HG03175 (cell line): ENCODE measurements at regions not wholly inside any gene's neighbourhood (a gene's known extent, or its start where the extent isn't known, plus 50 kb on each side); places are given as distances from the start of the nearest gene placed in this dataset.

Source experiments
- ATAC-seq: cut with Tn5 transposase; IDR thresholded peaks from one replicate; pipeline ENCODE4 v1.9.1; 2021; ENCODE audit warnings: mild to moderate bottlenecking, moderate library complexity; ENCODE audit not compliant: unreplicated experiment

DNA sequence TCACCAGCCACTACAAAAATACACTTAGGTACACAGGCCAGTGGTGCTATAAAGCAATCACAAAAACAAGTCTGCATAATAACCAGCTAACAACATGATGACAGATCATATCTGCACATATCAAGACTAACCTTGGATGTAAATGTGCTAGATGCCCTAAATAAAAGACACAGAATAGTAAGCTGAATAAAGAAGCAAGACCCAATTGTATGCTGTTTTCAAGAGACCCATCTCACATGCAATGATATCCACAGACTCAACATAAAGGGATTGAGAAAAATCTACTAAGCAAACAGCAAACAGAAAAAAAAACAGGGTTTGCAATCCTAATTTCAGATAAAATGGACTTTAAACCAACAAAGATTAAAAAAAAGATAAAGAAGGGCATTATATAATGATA is 505.4 kb upstream of the FZD8 start:
- ATAC-seq, result no peak

DNA sequence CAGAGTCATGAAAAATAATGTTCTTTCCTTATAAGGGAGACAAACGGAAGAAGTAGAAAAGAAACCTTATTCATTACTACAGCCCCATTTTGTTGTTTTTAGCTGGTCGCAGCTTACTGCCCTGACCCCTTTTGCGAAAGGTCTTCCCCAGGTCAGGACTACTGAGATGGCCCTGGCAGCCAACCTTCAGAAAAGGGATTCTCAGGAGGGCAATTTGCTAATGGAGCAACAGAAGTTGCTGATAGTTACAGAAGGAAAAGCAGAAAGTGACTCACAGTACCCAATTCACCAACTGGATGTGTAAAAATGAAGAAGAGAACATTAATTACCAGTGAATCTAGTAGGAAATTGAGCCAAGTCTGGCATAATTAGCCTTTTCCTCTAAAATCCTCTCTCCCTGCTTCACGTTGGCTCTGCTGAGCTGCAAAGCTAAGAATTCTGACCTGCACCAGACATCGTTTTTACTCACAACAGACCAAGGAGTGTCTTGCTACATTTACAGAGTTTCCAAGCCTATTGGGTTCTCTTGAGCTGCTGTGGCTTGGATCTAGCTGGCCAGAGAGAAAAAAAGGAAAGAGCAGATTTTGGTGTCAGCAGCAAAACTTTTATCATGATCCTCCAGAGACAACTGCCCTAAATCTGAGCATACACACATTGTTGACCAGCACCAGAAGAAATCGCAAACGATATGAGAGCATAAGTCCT is 499.9 kb upstream of the FZD8 start:
- ATAC-seq, result no peak

DNA sequence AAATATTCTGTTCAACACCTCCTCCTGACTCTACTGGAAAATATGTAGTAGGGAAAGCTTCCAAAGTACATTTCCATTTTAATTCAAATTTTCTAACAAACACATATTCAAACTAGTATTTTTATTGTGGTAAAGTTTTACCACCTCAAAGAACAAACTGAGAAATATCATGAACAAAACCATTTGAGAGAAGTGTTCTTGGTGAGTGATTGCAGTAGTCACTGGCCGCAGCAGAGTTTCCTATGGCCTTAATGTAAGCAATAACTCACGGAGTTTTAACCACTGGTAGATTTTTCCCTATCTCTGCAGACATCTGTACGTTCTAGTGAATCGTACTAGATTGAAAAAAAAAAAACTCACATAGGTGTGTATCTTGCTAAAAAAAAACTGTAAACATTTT is 487.0 kb upstream of the FZD8 start:
- ATAC-seq, result no peak

GRCh38 chr10:36126076-36126475 is 484.0 kb upstream of the FZD8 start:
- ATAC-seq, result no peak

DNA sequence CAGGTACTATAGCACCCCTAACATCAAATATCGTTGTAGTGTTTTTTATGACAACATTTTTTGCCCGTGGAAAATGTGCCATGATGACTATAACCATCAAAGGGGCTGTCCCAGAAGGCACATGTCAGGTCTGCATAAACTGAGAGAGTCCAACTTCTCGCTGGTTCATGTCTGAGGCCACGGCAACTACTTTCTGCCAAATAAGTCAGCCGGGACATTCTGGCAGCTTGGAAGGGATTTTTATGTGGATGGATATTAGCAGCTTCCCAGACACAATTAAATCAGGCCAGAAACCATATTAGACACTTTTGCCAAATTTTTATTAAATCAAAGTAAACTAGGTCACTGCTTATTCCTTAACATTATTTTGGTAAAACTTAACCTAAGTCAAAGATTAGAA is 477.4 kb upstream of the FZD8 start:
- no peak for ATAC-seq

GRCh38 chr10:36118314-36118713 is 476.2 kb upstream of the FZD8 start:
- ATAC-seq, result no peak

DNA sequence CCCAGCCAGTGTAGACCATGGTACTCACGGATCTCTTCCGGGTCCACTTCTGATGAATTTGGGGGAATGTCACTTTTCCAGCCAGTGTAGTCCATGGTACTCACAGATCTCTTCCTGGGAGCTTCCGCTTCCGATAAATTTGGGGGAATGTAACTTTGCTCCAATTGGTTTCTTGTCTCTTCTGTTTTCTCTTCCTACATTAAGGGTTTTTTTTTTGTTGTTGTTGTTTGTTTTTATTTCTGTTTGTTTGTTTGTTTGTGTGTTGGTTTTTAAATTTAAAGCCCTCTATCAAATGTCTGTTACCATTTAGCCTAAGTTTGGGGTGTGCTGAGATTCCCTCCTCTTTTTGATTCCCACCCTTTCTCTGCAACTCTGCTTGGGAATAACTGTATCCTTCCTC is 475.8 kb upstream of the FZD8 start:
- ATAC-seq, result no peak

GRCh38 chr10:36117231-36117630 is 475.1 kb upstream of the FZD8 start:
- ATAC-seq, result no peak

DNA sequence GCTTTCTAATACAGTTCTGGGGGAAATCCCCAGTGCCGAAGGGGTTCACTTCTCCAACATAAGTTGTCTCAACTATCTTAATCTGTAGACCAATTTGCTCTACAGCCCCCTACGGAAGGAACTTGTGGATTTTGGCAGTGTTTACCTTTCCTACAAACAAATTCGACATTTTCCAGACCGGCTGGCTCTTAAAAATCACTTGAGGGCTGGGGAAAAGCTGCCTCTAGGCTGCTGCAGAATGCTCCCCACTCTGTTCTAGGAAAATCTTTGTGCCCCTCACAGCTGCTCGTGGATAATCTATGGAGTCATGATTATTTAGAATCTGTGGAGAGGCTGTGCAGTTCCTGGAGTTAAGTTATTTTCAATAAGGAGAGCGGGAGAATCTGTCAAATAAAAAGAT is 474.6 kb upstream of the FZD8 start:
- no peak for ATAC-seq

DNA sequence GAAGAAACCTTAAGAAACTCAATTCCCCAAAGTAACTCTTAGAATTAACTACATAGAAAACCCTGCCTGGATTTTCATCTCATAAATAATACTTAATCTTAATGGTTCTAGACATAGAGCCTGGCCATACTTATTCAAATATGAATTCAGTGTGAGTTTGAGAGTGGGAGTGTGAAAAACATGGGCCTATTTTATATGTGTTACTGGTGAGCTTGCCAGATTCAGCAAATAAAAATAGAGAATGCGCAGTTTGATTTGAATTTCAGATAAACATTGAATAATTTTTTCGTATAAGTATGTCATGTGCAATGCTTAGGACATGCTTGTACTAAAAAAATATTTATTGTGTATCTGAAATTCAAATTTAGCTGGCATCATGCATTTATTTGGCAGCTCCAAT is 473.9 kb upstream of the FZD8 start:
- ATAC-seq, result no peak

- ATAC-seq, result no peak
These were observed 473.3 kb upstream of the FZD8 start for GRCh38 chr10:36115364-36115763.

- no peak for ATAC-seq
These were observed 472.8 kb upstream of the FZD8 start for GRCh38 chr10:36114913-36115312.

DNA sequence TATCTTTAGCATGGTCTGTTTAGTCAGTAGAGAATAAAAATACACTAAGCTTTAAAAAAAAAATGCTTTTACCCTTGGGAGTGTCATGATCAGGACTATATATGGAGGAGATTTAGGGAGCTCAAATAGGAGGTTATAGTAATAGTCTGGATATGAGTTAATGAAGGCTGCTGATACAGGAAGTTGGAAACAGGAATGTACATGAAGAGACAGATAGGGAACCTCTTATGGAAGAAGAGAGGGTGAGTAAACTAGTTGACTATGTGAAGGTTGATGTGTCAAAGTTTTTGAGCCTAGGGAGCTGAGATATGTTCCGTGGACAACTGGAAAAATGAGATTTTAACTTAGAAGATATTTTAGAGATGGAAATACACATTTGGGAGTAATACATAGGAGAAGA is 472.0 kb upstream of the FZD8 start:
- ATAC-seq, result no peak

GRCh38 chr10:36111676-36112075 is 469.6 kb upstream of the FZD8 start:
- ATAC-seq, result no peak

DNA sequence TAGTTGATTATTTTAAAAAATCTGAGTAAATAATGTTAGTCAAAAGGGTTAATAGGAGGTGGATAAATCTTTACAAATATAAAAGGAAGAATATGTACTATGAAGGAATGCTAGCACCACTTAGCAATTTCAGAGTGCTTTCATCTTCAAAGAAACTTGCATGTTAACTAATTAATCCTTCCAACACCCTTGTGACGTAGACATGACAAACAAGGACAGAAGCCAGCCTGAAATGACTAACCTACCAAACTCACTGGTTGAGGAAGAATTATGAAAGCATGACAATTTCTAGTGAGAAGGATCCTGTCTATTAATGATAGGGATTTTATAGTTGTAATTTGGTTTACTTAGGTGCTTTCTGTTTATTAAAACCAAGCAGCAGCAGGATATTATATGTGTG is 468.0 kb upstream of the FZD8 start:
- ATAC-seq, result no peak

GRCh38 chr10:36109399-36110023 is 467.4 kb upstream of the FZD8 start:
- ATAC-seq, result no peak

- ATAC-seq, result no peak
These were observed 455.6 kb upstream of the FZD8 start for GRCh38 chr10:36097696-36098095.

DNA sequence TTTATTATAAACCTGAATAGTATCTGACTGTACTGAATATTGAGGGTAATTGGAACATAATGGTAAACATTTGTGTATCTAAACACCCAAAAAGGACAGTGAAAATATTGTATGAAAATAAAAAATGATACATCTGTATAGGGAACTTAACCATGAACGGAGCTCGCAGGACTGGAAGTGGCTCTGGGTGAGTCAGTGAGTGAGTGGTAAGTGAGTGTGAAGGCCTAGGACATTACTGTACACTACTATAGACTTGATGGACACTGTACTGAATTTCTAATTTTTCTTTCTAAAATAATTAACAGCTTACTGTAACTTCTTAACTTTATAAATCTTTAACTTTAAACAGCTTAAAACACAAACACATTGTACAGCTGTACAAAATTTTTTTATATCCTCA is 454.5 kb upstream of the FZD8 start:
- no peak for ATAC-seq

GRCh38 chr10:36094096-36094495 is 452.0 kb upstream of the FZD8 start:
- ATAC-seq, result no peak

- ATAC-seq, result no peak
These were observed 450.0 kb upstream of the FZD8 start for GRCh38 chr10:36092116-36092515.

GRCh38 chr10:36091007-36091406 is 448.9 kb upstream of the FZD8 start:
- no peak for ATAC-seq

DNA sequence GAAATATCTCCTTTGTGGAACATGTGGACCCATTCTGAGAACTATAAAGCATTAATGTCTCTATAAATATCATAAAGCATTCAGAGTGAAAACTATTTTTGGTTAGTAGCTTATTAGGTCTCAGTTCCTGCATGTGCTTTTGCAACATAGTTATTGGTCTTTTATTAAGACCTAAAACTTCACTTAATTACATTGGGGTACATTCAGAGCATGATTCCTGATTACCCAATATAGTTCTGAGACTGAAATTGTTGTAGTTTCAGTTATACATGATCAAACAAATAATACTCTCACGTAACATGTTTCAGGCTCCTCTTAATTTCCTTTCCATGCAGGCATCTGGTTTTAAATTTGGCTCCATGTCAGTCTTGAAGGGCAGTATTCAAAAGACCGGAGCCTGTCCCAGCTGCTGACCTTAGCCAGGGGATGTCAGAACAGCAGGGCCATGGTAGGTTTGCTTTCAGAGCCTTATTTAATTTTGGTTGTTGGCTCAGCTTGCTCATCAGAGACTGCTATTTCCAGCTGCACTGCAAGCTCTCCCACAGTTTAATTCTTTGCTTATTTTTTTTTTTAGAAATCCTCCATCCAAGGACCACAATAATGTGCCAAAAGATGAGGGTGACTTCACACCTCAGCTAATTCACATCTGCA is 447.8 kb upstream of the FZD8 start:
- ATAC-seq, result no peak
